ENCODE measurements at regions not wholly inside any gene's neighbourhood (a gene's known extent, or its start where the extent isn't known, plus 50 kb on each side); places are given as distances from the start of the nearest gene placed in this dataset.
A peak's percentile ranks its signal among the peaks of the same experiment; 100 is the strongest.
"Not testable (repeated sequence)": the region's sequence is repeated elsewhere in the genome, so short reads cannot be mapped to it uniquely, and the experiment has no call there.

- Mint-ChIP-seq H3K27me3 (ENCODE audit: insufficient read depth, low read depth) (peaks cover 7% of the 10 kb centered on the region), H3K27ac (peak overlapping the region; percentile 33), H3K36me3 (no peaks in the 10 kb centered on the region), H3K4me1 (peaks cover 55% of the 10 kb centered on the region), H3K9me3 (peaks cover 5% of the 10 kb centered on the region), H3K4me3 (no peak overlapping the region)
- DNase-seq (ENCODE audit: low spot score): no peak
- H3K27me3 ChIP-seq: no peaks in the 10 kb centered on the region
- H3K36me3 ChIP-seq: no peaks in the 10 kb centered on the region
- H3K9me3 ChIP-seq (ENCODE audit: low read depth): no peaks in the 10 kb centered on the region
- no peaks in the 10 kb centered on the region for H4K20me1 ChIP-seq (ENCODE audit: low read depth)
- peaks cover 53% of the 10 kb centered on the region for H3K4me1 ChIP-seq
- TF ChIP-seq EZH2 (IDR thresholded peaks at IDR 0.05) (no peak), EZH2phosphoT487 (IDR thresholded peaks at IDR 0.05) (no peak), CTCF (IDR thresholded peaks at IDR 0.05) (no peak)
- no peak overlapping the region for H3K9ac ChIP-seq
- no peaks in the 10 kb centered on the region for H3K79me2 ChIP-seq (ENCODE audit: low read depth)
- no peak overlapping the region for H2AFZ ChIP-seq (replicated peaks)
- peaks cover 5% of the 10 kb centered on the region for H3F3A ChIP-seq (ENCODE audit: low read depth)
- H3K4me2 ChIP-seq: no peak overlapping the region
- H3K27ac ChIP-seq: no peak overlapping the region
- no peak overlapping the region for H3K4me3 ChIP-seq
Observed at GRCh38 chr10:28765641-28766040, 88.3 kb downstream of the BAMBI start.

- H3K9me3 ChIP-seq (ENCODE audit: low read depth): no peaks in the 10 kb centered on the region
- no peak for TF ChIP-seq CTCF (IDR thresholded peaks at IDR 0.05)
- TF ChIP-seq EZH2 (IDR thresholded peaks at IDR 0.05): no peak
- no peak for TF ChIP-seq EZH2phosphoT487 (IDR thresholded peaks at IDR 0.05)
- Mint-ChIP-seq H3K27me3 (ENCODE audit: insufficient read depth, low read depth) (peaks cover 13% of the 10 kb centered on the region), H3K36me3 (peaks cover 3% of the 10 kb centered on the region), H3K9me3 (peaks cover 15% of the 10 kb centered on the region), H3K27ac (peak overlapping the region; percentile 93), H3K4me3 (no peak overlapping the region), H3K4me1 (peaks cover 40% of the 10 kb centered on the region)
- H3K36me3 ChIP-seq: no peaks in the 10 kb centered on the region
- H3K27ac ChIP-seq: peak overlapping the region; percentile 47
- H3F3A ChIP-seq (ENCODE audit: low read depth): peaks cover 5% of the 10 kb centered on the region
- peaks cover 37% of the 10 kb centered on the region for H3K4me1 ChIP-seq
- no peaks in the 10 kb centered on the region for H3K27me3 ChIP-seq
- peak overlapping the region; percentile 23 for H3K4me2 ChIP-seq
- H4K20me1 ChIP-seq (ENCODE audit: low read depth): no peaks in the 10 kb centered on the region
- peak overlapping the region; percentile 2 for H3K4me3 ChIP-seq
- H3K79me2 ChIP-seq (ENCODE audit: low read depth): no peaks in the 10 kb centered on the region
- no peak overlapping the region for H3K9ac ChIP-seq
- no peak overlapping the region for H2AFZ ChIP-seq (replicated peaks)
- peak; percentile 75 for DNase-seq (ENCODE audit: low spot score)
Observed at GRCh38 chr10:28768227-28768626, 90.9 kb downstream of the BAMBI start.

GRCh38 chr10:28769091-28769604, 91.8 kb downstream of the BAMBI start:
- peaks cover 36% of the 10 kb centered on the region for H3K4me1 Mint-ChIP-seq
- Histone ChIP-seq H3K79me2 (ENCODE audit: low read depth) (no peaks in the 10 kb centered on the region), H3K9ac (no peak overlapping the region), H3K4me2 (peak overlapping the region; percentile 23), H3F3A (ENCODE audit: low read depth) (peaks cover 5% of the 10 kb centered on the region), H2AFZ (replicated peaks) (no peak overlapping the region), H3K4me3 (no peak overlapping the region), H3K27me3 (no peaks in the 10 kb centered on the region), H3K27ac (peak overlapping the region; percentile 47), H3K4me1 (peaks cover 31% of the 10 kb centered on the region), H3K36me3 (no peaks in the 10 kb centered on the region), H3K9me3 (ENCODE audit: low read depth) (no peaks in the 10 kb centered on the region), H4K20me1 (ENCODE audit: low read depth) (no peaks in the 10 kb centered on the region)
- peak overlapping the region; percentile 13 for H3K4me3 Mint-ChIP-seq
- H3K9me3 Mint-ChIP-seq: peaks cover 20% of the 10 kb centered on the region
- peaks cover 13% of the 10 kb centered on the region for H3K27me3 Mint-ChIP-seq (ENCODE audit: insufficient read depth, low read depth)
- H3K36me3 Mint-ChIP-seq: peaks cover 3% of the 10 kb centered on the region
- DNase-seq (ENCODE audit: low spot score): no peak
- no peak for TF ChIP-seq CTCF (IDR thresholded peaks at IDR 0.05)
- TF ChIP-seq EZH2phosphoT487 (IDR thresholded peaks at IDR 0.05): no peak
- no peak for TF ChIP-seq EZH2 (IDR thresholded peaks at IDR 0.05)
- H3K27ac Mint-ChIP-seq: peak overlapping the region; percentile 34

- H3F3A ChIP-seq (ENCODE audit: low read depth); H2AFZ ChIP-seq (replicated peaks); H3K4me3 Mint-ChIP-seq; H4K20me1 ChIP-seq (ENCODE audit: low read depth); H3K36me3 ChIP-seq; H3K27ac Mint-ChIP-seq; H3K79me2 ChIP-seq (ENCODE audit: low read depth); H3K36me3 Mint-ChIP-seq; H3K4me2 ChIP-seq; H3K9me3 ChIP-seq (ENCODE audit: low read depth); H3K9ac ChIP-seq; DNase-seq (ENCODE audit: low spot score); H3K27me3 ChIP-seq; H3K4me3 ChIP-seq; H3K27ac ChIP-seq: not testable (repeated sequence)
- Mint-ChIP-seq H3K27me3 (ENCODE audit: insufficient read depth, low read depth) (peaks cover 10% of the 10 kb centered on the region), H3K4me1 (peaks cover 45% of the 10 kb centered on the region), H3K9me3 (peaks cover 20% of the 10 kb centered on the region)
- peaks cover 34% of the 10 kb centered on the region for H3K4me1 ChIP-seq
Observed at GRCh38 chr10:28771580-28772090, 94.3 kb downstream of the BAMBI start.

Data from neural progenitor cell (in vitro differentiated cells).